HG03469 (cell line): ENCODE measurements at regions not wholly inside any gene's neighbourhood (a gene's known extent, or its start where the extent isn't known, plus 50 kb on each side); places are given as distances from the start of the nearest gene placed in this dataset.

Experiments used
- ATAC-seq: cut with Tn5 transposase; IDR thresholded peaks from one replicate; pipeline ENCODE4 v1.9.1; 2021; ENCODE audit warnings: mild to moderate bottlenecking, moderate library complexity, moderate number of reproducible peaks; ENCODE audit not compliant: unreplicated experiment

- no peak for ATAC-seq
Measured at GRCh38 chrX:69085151-69085550, 80.1 kb downstream of the PJA1 start.

- no peak for ATAC-seq
Measured at GRCh38 chrX:69083801-69084200, 81.5 kb downstream of the PJA1 start.

DNA sequence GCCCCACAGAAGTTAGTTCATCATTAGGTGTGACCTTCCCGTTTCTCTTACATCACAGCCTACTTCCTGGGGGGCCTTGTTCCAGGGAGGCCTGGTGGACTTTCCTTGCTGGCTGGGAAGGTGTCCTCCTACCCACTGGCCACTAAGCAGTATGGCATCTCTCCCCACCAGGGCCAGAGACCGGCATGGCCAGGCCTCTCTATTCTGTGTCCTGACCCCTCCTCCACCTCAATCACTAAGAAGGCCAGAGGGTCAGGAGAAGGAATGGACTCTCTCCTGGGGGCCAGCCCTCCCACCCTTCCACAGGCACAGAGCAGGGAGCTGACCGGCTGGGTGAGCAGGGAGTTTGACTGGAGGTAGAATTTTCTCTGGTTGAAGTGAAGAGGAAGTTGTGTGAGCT is 81.9 kb downstream of the PJA1 start:
- no peak for ATAC-seq

GRCh38 chrX:69082753-69083150 is 82.5 kb downstream of the PJA1 start:
- ATAC-seq = no peak

GRCh38 chrX:69082055-69082752 is 83.0 kb downstream of the PJA1 start:
- ATAC-seq = no peak

DNA sequence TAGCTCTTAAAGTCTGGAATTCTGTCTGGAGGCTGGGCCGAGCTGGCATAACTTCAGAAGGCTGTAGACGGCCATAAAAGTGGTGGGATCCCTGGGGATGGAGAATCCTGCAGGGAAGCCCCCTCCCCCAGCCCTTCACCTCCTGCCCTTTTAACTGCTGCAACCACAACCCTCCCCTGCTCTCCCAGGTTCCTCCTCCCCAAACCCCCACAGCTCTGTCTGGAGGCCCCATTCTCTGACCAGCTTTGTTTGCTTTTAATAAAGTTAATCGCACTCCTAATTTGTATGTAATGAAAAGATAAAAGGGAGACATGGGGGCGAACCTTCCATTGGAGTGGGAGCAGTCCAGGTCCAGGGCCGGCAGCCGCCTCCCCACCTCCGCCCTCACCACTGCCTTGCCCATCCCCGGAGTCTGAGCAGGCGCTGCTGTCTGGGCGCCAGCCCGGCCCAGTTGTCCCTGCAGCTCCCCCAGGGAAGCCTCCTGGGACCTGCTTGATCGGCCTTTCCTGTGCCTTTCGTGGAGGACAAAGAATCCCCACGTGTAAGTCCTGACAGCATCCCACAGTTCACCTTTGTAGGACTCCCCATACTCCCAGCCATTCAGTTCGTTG is 84.3 kb downstream of the PJA1 start:
- ATAC-seq = no peak

GRCh38 chrX:69079268-69079667 is 86.0 kb downstream of the PJA1 start:
- no peak for ATAC-seq

- ATAC-seq = no peak
Measured at GRCh38 chrX:69077895-69078455, 87.3 kb downstream of the PJA1 start.

DNA sequence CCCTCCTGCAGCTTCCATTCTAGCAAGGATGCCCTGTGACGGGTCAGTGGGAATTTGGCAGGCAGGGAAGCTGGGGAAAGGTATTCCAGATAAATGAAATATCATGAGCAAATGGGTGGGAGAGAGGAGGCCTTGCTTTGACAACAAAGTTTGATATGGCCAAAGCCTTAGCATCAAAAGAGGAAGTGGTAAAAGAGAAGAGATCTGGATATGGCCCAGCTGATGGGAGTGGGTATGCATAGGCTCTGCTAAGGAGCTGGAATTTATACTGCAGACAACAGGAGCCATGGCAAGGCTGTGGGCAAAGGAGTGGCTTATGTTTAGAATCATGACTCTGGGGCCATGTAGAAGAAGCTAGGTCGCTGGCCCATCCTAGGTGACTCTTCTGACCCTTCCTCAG is 89.2 kb downstream of the PJA1 start:
- ATAC-seq = no peak

GRCh38 chrX:69074726-69075125 is 90.5 kb downstream of the PJA1 start:
- no peak for ATAC-seq

DNA sequence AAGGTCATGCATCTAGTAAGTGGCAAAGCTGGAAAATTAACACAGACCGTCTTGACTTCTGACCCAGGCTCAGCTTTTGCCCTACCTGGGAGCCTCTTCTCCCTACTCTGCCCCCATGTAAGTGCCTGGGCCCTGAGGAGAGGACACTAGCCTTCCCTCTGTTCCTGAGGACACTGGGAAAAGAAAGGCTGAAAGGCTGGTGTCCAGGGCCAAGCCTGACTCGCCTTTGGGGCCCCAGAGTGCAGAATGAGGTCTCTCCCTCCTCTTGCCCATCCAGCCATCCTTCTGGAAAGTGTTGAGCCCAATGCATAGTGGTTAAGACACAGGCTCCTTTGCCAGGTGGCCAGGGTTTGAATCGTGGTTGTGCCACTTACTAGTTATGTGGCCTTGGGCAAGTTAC is 91.5 kb downstream of the PJA1 start:
- no peak for ATAC-seq

DNA sequence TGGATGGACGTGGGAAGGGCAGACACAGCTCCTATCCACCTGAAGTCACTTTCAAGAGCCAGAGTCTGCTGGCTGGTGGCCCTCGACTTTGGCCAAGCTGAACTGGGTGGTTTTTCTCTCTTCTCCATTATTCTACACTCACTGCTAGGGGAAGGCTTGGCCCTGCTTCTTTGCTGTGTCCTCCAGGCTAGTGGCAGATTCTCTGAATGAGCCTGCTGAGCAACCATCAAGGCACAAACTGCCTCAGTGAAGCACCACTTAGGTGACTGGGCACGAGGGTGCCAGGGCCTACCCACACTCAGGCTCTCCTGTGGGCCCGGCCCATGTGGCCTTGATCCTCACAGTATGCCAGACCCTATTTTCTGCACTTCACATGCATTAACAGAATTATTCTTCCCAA is 92.0 kb downstream of the PJA1 start:
- no peak for ATAC-seq

GRCh38 chrX:69072486-69073006 is 92.7 kb downstream of the PJA1 start:
- ATAC-seq = no peak

GRCh38 chrX:69070949-69071650 is 94.2 kb downstream of the PJA1 start:
- ATAC-seq = no peak

GRCh38 chrX:69069876-69070275 is 95.4 kb downstream of the PJA1 start:
- ATAC-seq = no peak

- ATAC-seq = no peak
Measured at GRCh38 chrX:69069086-69069445, 96.2 kb downstream of the PJA1 start.

GRCh38 chrX:69068301-69069085 is 96.8 kb downstream of the PJA1 start:
- ATAC-seq = no peak

- no peak for ATAC-seq
Measured at GRCh38 chrX:69067841-69068240, 97.4 kb downstream of the PJA1 start.

- no peak for ATAC-seq
Measured at GRCh38 chrX:69066966-69067525, 98.2 kb downstream of the PJA1 start.

- ATAC-seq = no peak
Measured at GRCh38 chrX:69066021-69066757, 99.1 kb downstream of the PJA1 start.
